ENCODE measurements at regions not wholly inside any gene's neighbourhood (a gene's known extent, or its start where the extent isn't known, plus 50 kb on each side); places are given as distances from the start of the nearest gene placed in this dataset.
"Not testable (repeated sequence)": the region's sequence is repeated elsewhere in the genome, so short reads cannot be mapped to it uniquely, and the experiment has no call there.

- H2BK12ac ChIP-seq (ENCODE audit: low read depth, low read length); CTCF ChIA-PET (ENCODE audit: partially characterized antibody); H3K23ac ChIP-seq (ENCODE audit: insufficient read length); H3K4me3 ChIP-seq (ENCODE audit: extremely low read depth in 1 of 4, insufficient read depth in 2 of 4, low read depth in 3 of 4, low read length in 4 of 4); FAIRE-seq; H2AK5ac ChIP-seq (ENCODE audit: low read depth, low read length); H3K18ac ChIP-seq (ENCODE audit: extremely low read depth, low read length); DNase-seq (ENCODE audit: low read depth in 1 of 2, low spot score in 2 of 2); H3K9me3 ChIP-seq (ENCODE audit: insufficient read depth in 2 of 2, low read depth in 1 of 2, low read length in 1 of 2); H2BK15ac ChIP-seq (ENCODE audit: low read length); H3K27ac ChIP-seq (ENCODE audit: low read depth, low read length); H3K4ac ChIP-seq (replicated peaks; ENCODE audit: insufficient read length, low read depth, low read length); H3K56ac ChIP-seq (replicated peaks; ENCODE audit: insufficient read length, low read depth, low read length); H3K23me2 ChIP-seq (ENCODE audit: low read depth, low read length); H3K79me2 ChIP-seq (ENCODE audit: control insufficient read depth in 1 of 2, insufficient read depth in 2 of 2, low read length in 2 of 2); H3K79me1 ChIP-seq (ENCODE audit: low read depth, low read length); H2BK120ac ChIP-seq (replicated peaks; ENCODE audit: low read depth, low read length); H3K4me1 ChIP-seq (replicated peaks in 1 of 4; ENCODE audit: control insufficient read depth in 3 of 4, insufficient read depth in 4 of 4, low read length in 3 of 4); H3K4me2 ChIP-seq (ENCODE audit: insufficient read depth in 1 of 2, low read depth in 2 of 2, low read length in 2 of 2); H2AFZ ChIP-seq (ENCODE audit: low read length); H4K5ac ChIP-seq (ENCODE audit: insufficient read length, low read depth, low read length); H2BK5ac ChIP-seq (ENCODE audit: low read depth, low read length); POLR2A ChIA-PET (ENCODE audit: partially characterized antibody); H4K20me1 ChIP-seq (replicated peaks in 1 of 2; ENCODE audit: control insufficient read depth in 1 of 2, insufficient read depth in 2 of 2, low read length in 2 of 2); H2BK20ac ChIP-seq (ENCODE audit: low read length); H3K27me3 ChIP-seq (replicated peaks in 1 of 4; ENCODE audit: control insufficient read depth in 3 of 4, extremely low read depth in 1 of 4, insufficient read depth in 3 of 4, low read length in 3 of 4); H3K36me3 ChIP-seq (ENCODE audit: control insufficient read depth in 2 of 4, insufficient read depth in 4 of 4, low read length in 3 of 4); H3K9ac ChIP-seq (replicated peaks in 1 of 4; ENCODE audit: extremely low read depth in 1 of 4, low read depth in 3 of 4, low read length in 3 of 4); H3K14ac ChIP-seq (ENCODE audit: insufficient read length); H4K8ac ChIP-seq (ENCODE audit: extremely low read depth, insufficient read depth, low read length); H4K91ac ChIP-seq (replicated peaks; ENCODE audit: insufficient read length, low read length): not testable (repeated sequence)
Observed at GRCh38 chr5:6284491-6284890, 93.9 kb downstream of the MED10 start.

Data from H1 (cell line).